K562 (cell line): ENCODE measurements at regions not wholly inside any gene's neighbourhood (a gene's known extent, or its start where the extent isn't known, plus 50 kb on each side); places are given as distances from the start of the nearest gene placed in this dataset.

ENCODE experiments used
- ATAC-seq: fragments of 200-7000 bp; cut with Tn5 transposase; 3 replicates; pipeline ENCODE4 v1.9.1; 2020; ENCODE audit warnings: moderate library complexity
- BruUV-seq: library from RNA; stranded (reverse); fragments of 400-500 nt; replicated peaks from 2 replicates; lab custom pipeline; 2021; lab: Mats Ljungman, UMichigan
- CTCF ChIA-PET: fragments of 300-600 bp; formaldehyde crosslinking; extraction: SDS; loops from one replicate; lab custom pipeline; 2021; ENCODE audit warnings: low intra/inter-chr PET ratio; lab: Yijun Ruan, JAX
- POLR2A ChIA-PET: fragments of 300-600, 350-650 bp; sonication (Branson Sonifier 250); formaldehyde crosslinking; extraction: SDS; loops from one replicate; lab custom pipeline; 2021; ENCODE audit warnings: antibody characterized with exemption, inconsistent platforms; lab: Yijun Ruan, JAX
- DNase-seq, 4 experiments: peaks; one replicate each; pipeline versions ENCODE4 v3.0.0 to v3.0.0-alpha.2; 2011 to 2018; ENCODE audit warnings: low spot score in 3 of 4, mixed read lengths in 3 of 4; ENCODE audit errors: extremely low read depth in 1 of 4
- FAIRE-seq: peaks from 2 replicates; lab custom pipeline; 2011; peaks lifted over from hg19 to GRCh38; lab: Jason Lieb, UNC
- H2AFZ ChIP-seq: 2 replicates; pipeline ENCODE4 v1.6.0; 2011; ENCODE audit warnings: low read depth, low read length, control low read depth, inconsistent platforms
- H3K27ac ChIP-seq: fragments of 200-600 bp; 3 replicates; pipeline ENCODE4 v1.8.0; 2011; ENCODE audit warnings: low read depth, mild to moderate bottlenecking, control low read depth, inconsistent platforms, low read length, moderate library complexity, mixed read lengths; ENCODE audit errors: extremely low read depth
- H3K27me3 ChIP-seq, 2 experiments: fragments of 300-600 bp in 1 of 2; 2 replicates in 1 of 2; 3 replicates in 1 of 2; pipeline versions ENCODE4 v1.6.0 to v1.8.0; 2011; ENCODE audit warnings: inconsistent platforms in 2 of 2, low read length in 2 of 2, mild to moderate bottlenecking in 1 of 2, mixed read lengths in 1 of 2, moderate library complexity in 1 of 2; ENCODE audit not compliant: control insufficient read depth in 2 of 2, insufficient read depth in 2 of 2
- H3K36me3 ChIP-seq: fragments of 300-600 bp; 3 replicates; pipeline ENCODE4 v1.8.0; 2011; ENCODE audit warnings: mild to moderate bottlenecking, low read length, inconsistent platforms; ENCODE audit not compliant: control insufficient read depth, insufficient read depth
- H3K4me1 ChIP-seq, 2 experiments: fragments of 200-600 bp in 1 of 2; replicated peaks in 1 of 2; 2 replicates in 1 of 2; 3 replicates in 1 of 2; pipeline versions ENCODE4 v1.5.1 to v1.8.0; 2011; ENCODE audit warnings: inconsistent platforms in 2 of 2, low read length in 2 of 2, mild to moderate bottlenecking in 1 of 2, mixed read lengths in 1 of 2, moderate library complexity in 1 of 2; ENCODE audit not compliant: control insufficient read depth in 2 of 2, insufficient read depth in 2 of 2
- H3K4me2 ChIP-seq: 2 replicates; pipeline ENCODE4 v1.6.1; 2011; ENCODE audit warnings: low read length, control low read depth, inconsistent platforms, mixed read lengths; ENCODE audit not compliant: insufficient read depth
- H3K4me3 ChIP-seq: fragments of 200-600 bp; sonication (generic), shearing (Covaris generic); 2 replicates; pipeline ENCODE4 v1.5.1; 2016; ENCODE audit warnings: control low read depth, inconsistent platforms
- H3K79me2 ChIP-seq: fragments of 200-600 bp; 3 replicates; pipeline ENCODE4 v1.8.0; 2011; ENCODE audit warnings: low read length, inconsistent platforms; ENCODE audit not compliant: control insufficient read depth, insufficient read depth
- H3K9ac ChIP-seq, 2 experiments: 2 replicates each; pipeline versions ENCODE4 v1.6.0 to v1.6.1; 2011; ENCODE audit warnings: low read depth in 2 of 2, low read length in 2 of 2, control low read depth in 1 of 2, inconsistent platforms in 1 of 2, mild to moderate bottlenecking in 1 of 2, mixed read lengths in 1 of 2; ENCODE audit not compliant: insufficient read depth in 1 of 2
- H3K9me1 ChIP-seq: one replicate; pipeline ENCODE4 v1.6.0; 2011; ENCODE audit warnings: inconsistent platforms, mild to moderate bottlenecking, low read length, moderate library complexity; ENCODE audit not compliant: control insufficient read depth, insufficient read depth
- H3K9me3 ChIP-seq: replicated peaks from 2 replicates; pipeline ENCODE4 v1.5.1; 2011; ENCODE audit warnings: low read depth, low read length, inconsistent platforms; ENCODE audit not compliant: control insufficient read depth, insufficient read depth
- H4K20me1 ChIP-seq: replicated peaks from 2 replicates; pipeline ENCODE4 v1.6.1; 2011; ENCODE audit warnings: low read length, inconsistent platforms, mixed read lengths; ENCODE audit not compliant: control insufficient read depth, insufficient read depth
- C11orf30 ChIP-seq: fragments of 450-650 bp; IDR thresholded peaks from 2 replicates; pipeline ENCODE4 v1.6.1; 2016; ENCODE audit warnings: low read depth, mild to moderate bottlenecking
- DDX20 ChIP-seq: fragments of 450-650 bp; IDR thresholded peaks from 2 replicates; pipeline ENCODE4 v1.6.1; 2016; ENCODE audit warnings: missing genetic modification characterization, low read depth, mild to moderate bottlenecking, missing compliant biosample characterization, moderate library complexity
- FOXA3 ChIP-seq, 2 experiments: fragments of 450-650 bp in 1 of 2; sonication (generic) in 1 of 2; formaldehyde crosslinking; IDR thresholded peaks in 1 of 2; conservative IDR thresholded peaks in 1 of 2; 2 replicates each; pipeline versions ENCODE4 v1.4.0 to v1.8.0; 2020 to 2022; ENCODE audit warnings: mild to moderate bottlenecking in 2 of 2, missing genetic modification reagents in 1 of 2
- NFATC3 ChIP-seq: fragments of 450-650 bp; IDR thresholded peaks from 2 replicates; pipeline ENCODE4 v1.6.1; 2017; ENCODE audit warnings: mild to moderate bottlenecking
- WGBS: fragments of 100-300 bp; shearing (Covaris generic); methylation state at CpG from one replicate; pipeline ENCODE4 v1.1.6; 2016; ENCODE audit warnings: low coverage, mixed read lengths; ENCODE audit not compliant: insufficient coverage; ENCODE audit errors: missing lambda C conversion rate; 5-methylcytosine and 5-hydroxymethylcytosine counted together
- in situ Hi-C: fragments of 300-500 bp; cut with MboI; formaldehyde crosslinking; loops from 4 replicates; pipeline ENCODE4 v1.15.0; 2018; ENCODE audit warnings: inconsistent platforms, mixed read lengths
- intact Hi-C: fragments of 100-400 bp; cut with micrococcal nuclease; formaldehyde crosslinking; loops from 2 replicates; pipeline ENCODE4 v1.14.2; 2022
- TF ChIP-seq, protein P1 (sequence below), 3 experiments: IDR thresholded peaks in 2 of 3; conservative IDR thresholded peaks in 1 of 3; 2 replicates each; pipeline ENCODE4 v1.5.1; 2011 to 2012; ENCODE audit warnings: low read length in 3 of 3, mild to moderate bottlenecking in 3 of 3, control low read depth in 2 of 3, improper control_type of control experiment in 1 of 3, inconsistent platforms in 1 of 3, low read depth in 1 of 3, mixed read lengths in 1 of 3, moderate library complexity in 1 of 3; ENCODE audit not compliant: insufficient read depth in 2 of 3

DNA sequence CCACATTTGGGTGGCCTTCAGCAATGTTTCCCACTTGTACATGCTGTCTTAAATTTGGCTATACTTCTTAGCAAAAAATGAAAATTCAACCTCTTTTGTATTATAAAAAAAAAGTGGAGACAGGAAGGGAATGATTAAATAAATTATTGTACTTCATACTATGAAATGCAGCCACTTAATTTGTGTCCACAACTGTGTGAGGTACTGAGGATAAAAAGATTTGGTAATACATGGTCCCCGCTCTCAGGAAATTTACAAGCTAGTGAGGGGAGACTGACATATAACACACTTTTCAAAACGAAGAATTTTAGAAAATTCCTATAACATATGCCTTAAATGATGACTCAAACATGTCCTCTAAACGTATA, 105.0 kb downstream of the HNRNPD start:
- ChIA-PET CTCF (interaction anchor here (1.3 to 1.9 kb wide), 2 partner anchors 863 to 864 kb away, joined by 5 to 21 read pairs; no protein-coding TSS in a partner anchor), POLR2A (interaction anchor here (1.0 kb wide), 1 partner anchor 23 kb away, joined by 3 read pairs; no protein-coding TSS in a partner anchor)
- FAIRE-seq: no peak
- intact Hi-C loops: loop anchor here (5.0 kb wide), 2 partner anchors 67 to 802 kb away; no protein-coding TSS in a partner anchor
- Histone ChIP-seq H3K4me3 (no peak overlapping the region), H3K27me3 (peaks cover 7 to 20% of the 10 kb centered on the region in 2 experiments; a peak in 4 of 5 replicates), H3K36me3 (no peaks in the 10 kb centered on the region), H3K79me2 (no peaks in the 10 kb centered on the region), H3K27ac (no peak overlapping the region), H4K20me1 (no peaks in the 10 kb centered on the region), H3K9me1 (no peaks in the 10 kb centered on the region), H2AFZ (no peak overlapping the region), H3K4me2 (no peak overlapping the region), H3K9ac (no peak overlapping the region), H3K4me1 (no peaks in the 10 kb centered on the region), H3K9me3 (no peaks in the 10 kb centered on the region)
- no TSS peak for BruUV-seq
- no peak for TF ChIP-seq NFATC3
- no peak for TF ChIP-seq DDX20 (tag)
- TF ChIP-seq, protein P1, sequence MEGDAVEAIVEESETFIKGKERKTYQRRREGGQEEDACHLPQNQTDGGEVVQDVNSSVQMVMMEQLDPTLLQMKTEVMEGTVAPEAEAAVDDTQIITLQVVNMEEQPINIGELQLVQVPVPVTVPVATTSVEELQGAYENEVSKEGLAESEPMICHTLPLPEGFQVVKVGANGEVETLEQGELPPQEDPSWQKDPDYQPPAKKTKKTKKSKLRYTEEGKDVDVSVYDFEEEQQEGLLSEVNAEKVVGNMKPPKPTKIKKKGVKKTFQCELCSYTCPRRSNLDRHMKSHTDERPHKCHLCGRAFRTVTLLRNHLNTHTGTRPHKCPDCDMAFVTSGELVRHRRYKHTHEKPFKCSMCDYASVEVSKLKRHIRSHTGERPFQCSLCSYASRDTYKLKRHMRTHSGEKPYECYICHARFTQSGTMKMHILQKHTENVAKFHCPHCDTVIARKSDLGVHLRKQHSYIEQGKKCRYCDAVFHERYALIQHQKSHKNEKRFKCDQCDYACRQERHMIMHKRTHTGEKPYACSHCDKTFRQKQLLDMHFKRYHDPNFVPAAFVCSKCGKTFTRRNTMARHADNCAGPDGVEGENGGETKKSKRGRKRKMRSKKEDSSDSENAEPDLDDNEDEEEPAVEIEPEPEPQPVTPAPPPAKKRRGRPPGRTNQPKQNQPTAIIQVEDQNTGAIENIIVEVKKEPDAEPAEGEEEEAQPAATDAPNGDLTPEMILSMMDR (IDR thresholded peaks at IDR 0.05 in 2 of 3, conservative IDR thresholded peaks at IDR 0.05 in 1 of 3; ENCODE audit: insufficient read depth in 2 of 3, low read depth in 1 of 3, low read length in 3 of 3): 0 out of 6 replicates have a peak, but pooled peaks of 1 of the 3 experiments have one; percentile 5
- TF ChIP-seq FOXA3 (CRISPR knock-in tag; conservative IDR thresholded peaks at IDR 0.05 in 1 of 2, IDR thresholded peaks at IDR 0.05 in 1 of 2): no peak
- no peak for TF ChIP-seq C11orf30
- no peak for DNase-seq
- in situ Hi-C loops: no loop called here
- 0% methylated on average over 3 of the region's 3 CpGs for WGBS
- ATAC-seq: peak; percentile 26; the same call in 1 of the 3 replicates
